B cell (primary cell): ENCODE measurements at regions not wholly inside any gene's neighbourhood (a gene's known extent, or its start where the extent isn't known, plus 50 kb on each side); places are given as distances from the start of the nearest gene placed in this dataset.

Experiments
- ATAC-seq: fragments of 200-7000 bp; cut with Tn5 transposase; one replicate; pipeline ENCODE4 v1.10.0; 2021; ENCODE audit warnings: low read depth, mild to moderate bottlenecking, moderate number of reproducible peaks, moderate library complexity
- CTCF ChIA-PET: fragments of 350-600 bp; sonication (Branson Sonifier 250); formaldehyde crosslinking; loops from one replicate; lab custom pipeline; 2021; ENCODE audit warnings: antibody characterized with exemption, inconsistent platforms; lab: Charles Lee
- POLR2A ChIA-PET: fragments of 350-600 bp; sonication (Branson Sonifier 250); formaldehyde crosslinking; loops from one replicate; lab custom pipeline; 2021; ENCODE audit warnings: antibody characterized with exemption; lab: Charles Lee
- DNase-seq: peaks from one replicate; pipeline ENCODE4 v3.0.0; 2013
- H2AFZ ChIP-seq: 2 replicates; pipeline ENCODE4 v1.6.1; 2012; ENCODE audit warnings: mild to moderate bottlenecking, low read depth, low read length; ENCODE audit not compliant: insufficient read depth, poor library complexity, severe bottlenecking
- H3K27ac ChIP-seq, 2 donors: 1 replicate in 1 of 2; 2 replicates in 1 of 2; pipeline ENCODE4 v1.5.1; 2012 to 2013; ENCODE audit warnings: low read length in 2 of 2, mild to moderate bottlenecking in 2 of 2, moderate library complexity in 1 of 2
- H3K27me3 ChIP-seq, 4 experiments: fragments of 200-600 bp in 1 of 4; sonication (generic) in 1 of 4; replicated peaks in 1 of 4; 1 replicate in 2 of 4; 2 replicates in 2 of 4; pipeline versions ENCODE4 v1.6.1 to v1.7.0; 2013 to 2016; ENCODE audit warnings: low read length in 3 of 4, mild to moderate bottlenecking in 2 of 4, mixed read lengths in 1 of 4, moderate library complexity in 1 of 4; ENCODE audit not compliant: insufficient read depth in 4 of 4, control insufficient read depth in 3 of 4; ENCODE audit errors: control extremely low read depth in 1 of 4
- H3K36me3 ChIP-seq, 2 experiments: replicated peaks in 1 of 2; 1 replicate in 1 of 2; 2 replicates in 1 of 2; pipeline versions ENCODE4 v1.6.1 to v1.7.1; 2013; ENCODE audit warnings: low read length in 1 of 2; ENCODE audit not compliant: insufficient read depth in 2 of 2, control insufficient read depth in 1 of 2; ENCODE audit errors: control extremely low read depth in 1 of 2, extremely low read depth in 1 of 2
- H3K4me1 ChIP-seq, 2 donors: fragments of 200-600 bp in 1 of 2; sonication (generic) in 1 of 2; 1 replicate in 1 of 2; 2 replicates in 1 of 2; pipeline versions ENCODE4 v1.5.1 to v1.6.1; 2013 to 2017; ENCODE audit warnings: low read length in 2 of 2; ENCODE audit not compliant: control insufficient read depth in 2 of 2, insufficient read depth in 2 of 2
- H3K4me2 ChIP-seq: replicated peaks from 2 replicates; pipeline ENCODE3; 2012; ENCODE audit warnings: mild to moderate bottlenecking, low read depth, low read length; ENCODE audit not compliant: poor library complexity, severe bottlenecking
- H3K4me3 ChIP-seq, 5 experiments: fragments of 200-600 bp in 1 of 5; sonication (generic) in 1 of 5; 1 replicate in 3 of 5; 2 replicates in 2 of 5; pipeline versions ENCODE4 v1.5.1 to v1.7.0; 2011 to 2016; ENCODE audit warnings: low read length in 4 of 5, mild to moderate bottlenecking in 4 of 5, low read depth in 2 of 5, control low read depth in 1 of 5, moderate library complexity in 1 of 5; ENCODE audit not compliant: insufficient read depth in 1 of 5; ENCODE audit errors: control extremely low read depth in 1 of 5, extremely low read depth in 1 of 5
- H3K79me2 ChIP-seq: fragments of 200-600 bp; sonication (generic); one replicate; pipeline ENCODE4 v1.6.0; 2016; ENCODE audit warnings: low read length; ENCODE audit not compliant: control insufficient read depth, insufficient read depth
- H3K9ac ChIP-seq: fragments of 200-600 bp; sonication (generic); 2 replicates; pipeline ENCODE4 v1.6.1; 2017; ENCODE audit warnings: mild to moderate bottlenecking, low read length, moderate library complexity
- H3K9me3 ChIP-seq, 3 donors: one replicate each; pipeline versions ENCODE4 v1.6.1 to v1.7.1; 2013; ENCODE audit warnings: low read length in 2 of 3; ENCODE audit not compliant: control insufficient read depth in 2 of 3, insufficient read depth in 1 of 3; ENCODE audit errors: control extremely low read depth in 1 of 3
- H4K20me1 ChIP-seq: 2 replicates; pipeline ENCODE4 v1.6.0; 2012; ENCODE audit warnings: mild to moderate bottlenecking, low read length; ENCODE audit not compliant: insufficient read depth, control insufficient read depth, poor library complexity, severe bottlenecking
- H3K27ac Mint-ChIP-seq: one replicate; pipeline ENCODE4 v1.8.0; 2021; ENCODE audit warnings: mixed read lengths
- H3K27me3 Mint-ChIP-seq: one replicate; pipeline ENCODE4 v1.8.0; 2021; ENCODE audit warnings: mixed read lengths
- H3K4me1 Mint-ChIP-seq: one replicate; pipeline ENCODE4 v1.8.0; 2021; ENCODE audit warnings: mixed read lengths
- H3K4me3 Mint-ChIP-seq: one replicate; pipeline ENCODE4 v1.8.0; 2021; ENCODE audit warnings: mixed read lengths
- H3K9me3 Mint-ChIP-seq: one replicate; pipeline ENCODE4 v1.8.0; 2022; ENCODE audit warnings: mixed read lengths; ENCODE audit not compliant: insufficient read depth
- CTCF ChIP-seq: fragments of 200-600 bp; IDR thresholded peaks from one replicate; pipeline ENCODE4 v1.8.0; 2022; ENCODE audit warnings: antibody characterized with exemption, mild to moderate bottlenecking
- EZH2 ChIP-seq: IDR thresholded peaks from 2 replicates; pipeline ENCODE4 v1.6.1; 2012; ENCODE audit warnings: borderline replicate concordance, low read depth, mild to moderate bottlenecking, moderate library complexity, low read length; ENCODE audit not compliant: insufficient read depth, poor library complexity, severe bottlenecking
- WGBS: methylation state at CpG from one replicate; pipeline ENCODE4 v1.1.5; 2013; ENCODE audit warnings: missing lambda C conversion rate; ENCODE audit not compliant: insufficient coverage; 5-methylcytosine and 5-hydroxymethylcytosine counted together
- intact Hi-C: fragments of 100-400 bp; cut with micrococcal nuclease; formaldehyde crosslinking; loops from one replicate; pipeline ENCODE4 v1.10.0; 2022

DNA sequence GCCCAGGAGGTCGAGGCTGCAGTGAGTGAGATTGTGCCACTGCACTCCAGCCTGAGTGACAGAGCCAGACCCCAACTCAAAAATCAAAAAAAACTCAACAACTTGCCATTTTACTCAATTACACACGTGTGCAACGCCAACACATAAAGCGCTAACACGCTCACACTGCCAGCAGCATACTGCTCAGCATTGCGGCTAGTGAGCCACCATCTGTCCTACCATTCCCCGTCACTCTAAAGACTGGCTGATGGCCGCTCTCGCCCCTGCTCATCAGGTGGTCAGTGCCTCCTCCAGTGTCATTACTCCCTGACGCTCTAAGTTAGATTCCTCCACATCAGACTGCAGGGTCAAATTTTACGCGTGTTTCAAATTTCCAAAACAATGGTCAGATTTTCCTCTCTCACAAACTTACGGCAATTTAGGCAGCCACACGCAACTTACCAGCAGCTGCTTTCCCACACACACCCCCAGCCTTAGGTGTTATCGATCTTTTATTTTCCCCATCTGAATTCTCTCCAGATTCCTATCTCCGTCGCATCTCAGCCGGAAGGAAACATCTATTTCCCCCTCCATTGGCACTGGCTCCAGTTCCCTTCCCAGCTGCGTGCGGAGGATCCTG, 240.8 kb downstream of the C16orf95 start:
- Mint-ChIP-seq H3K9me3 (peaks cover 13% of the 10 kb centered on the region), H3K27me3 (peaks cover 10% of the 10 kb centered on the region), H3K27ac (no peak overlapping the region), H3K4me1 (peaks cover 5% of the 10 kb centered on the region), H3K4me3 (no peak overlapping the region)
- ATAC-seq, result no peak
- Histone ChIP-seq H3K9me3 (peaks cover 0 to 26% (median 11%) of the 10 kb centered on the region in 3 donors), H3K4me3 (no peak overlapping the region), H3K36me3 (no peaks in the 10 kb centered on the region), H2AFZ (no peak overlapping the region), H3K27ac (no peak overlapping the region), H3K79me2 (no peaks in the 10 kb centered on the region), H3K4me1 (peaks cover 0 to 7% of the 10 kb centered on the region in 2 donors), H3K27me3 (no peaks in the 10 kb centered on the region), H3K9ac (no peak overlapping the region), H4K20me1 (no peaks in the 10 kb centered on the region), H3K4me2 (no peak overlapping the region)
- intact Hi-C loops, result loop anchor here (5.0 kb wide), 1 partner anchor 561 kb away; no protein-coding TSS in a partner anchor
- ChIA-PET POLR2A (no interaction called here), CTCF (interaction anchor here (1.7 to 1.9 kb wide), 2 partner anchors 14 to 512 kb away, joined by 6 to 7 read pairs; no protein-coding TSS in a partner anchor)
- 96% methylated on average over 20 of the region's 20 CpGs for WGBS
- TF ChIP-seq CTCF (no peak), EZH2 (no peak)
- DNase-seq, result no peak

DNA sequence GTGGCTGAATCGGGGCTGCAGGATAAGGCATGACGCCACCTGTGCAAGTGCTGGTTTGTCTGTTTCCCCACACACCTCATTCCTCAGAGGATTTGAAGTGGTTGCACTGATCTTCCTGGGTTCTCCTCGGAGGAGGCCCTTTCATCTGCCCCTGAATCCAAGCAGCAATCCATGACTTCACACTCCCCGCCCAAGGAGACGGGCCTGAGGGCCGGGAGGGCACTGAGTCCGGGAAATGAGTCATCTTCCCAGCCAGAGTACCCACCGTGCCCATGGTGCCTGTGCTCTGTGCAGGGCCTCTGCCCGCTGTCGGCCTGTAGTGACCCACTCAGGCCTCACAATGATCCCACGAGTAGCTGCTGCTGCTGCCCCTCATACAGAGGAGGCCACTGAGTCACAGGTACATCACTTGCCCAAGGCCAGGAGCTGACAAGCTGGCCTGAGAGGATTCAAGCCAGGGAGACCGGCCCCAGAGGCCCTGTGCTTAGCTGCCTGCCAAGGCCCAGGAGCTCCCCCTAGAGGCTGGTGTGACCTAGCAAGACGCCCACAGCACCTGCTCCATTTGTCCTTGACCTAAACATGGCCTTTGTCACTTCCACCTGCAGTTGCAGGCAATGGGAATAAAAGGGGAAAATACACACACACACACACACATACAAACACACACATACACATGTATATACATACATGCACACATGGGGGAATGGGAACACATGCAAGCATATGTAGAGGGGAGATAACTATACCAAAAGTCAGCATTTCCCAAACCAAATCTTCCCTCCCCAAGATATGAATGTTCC, 240.0 kb downstream of the C16orf95 start:
- intact Hi-C loops, result loop anchor here (5.0 kb wide), 1 partner anchor 560 kb away; no protein-coding TSS in a partner anchor
- CTCF ChIA-PET, result interaction anchor here (1.9 kb wide), 1 partner anchor 513 kb away, joined by 7 read pairs; no protein-coding TSS in a partner anchor
- H3K27me3 Mint-ChIP-seq, result peaks cover 10% of the 10 kb centered on the region
- WGBS, result 65% methylated on average over 12 of the region's 13 CpGs
- DNase-seq, result peak; percentile 35
- peaks cover 5% of the 10 kb centered on the region for H3K4me1 Mint-ChIP-seq
- TF ChIP-seq EZH2, result no peak
- peak; percentile 61 for TF ChIP-seq CTCF
- H3K27me3 ChIP-seq, result no peaks in the 10 kb centered on the region
- H3K4me3 Mint-ChIP-seq, result no peak overlapping the region
- no peaks in the 10 kb centered on the region for H3K79me2 ChIP-seq
- peak overlapping the region; percentile 21 for H3K27ac Mint-ChIP-seq
- no peak overlapping the region for H3K4me2 ChIP-seq
- H3K9me3 Mint-ChIP-seq, result peaks cover 15% of the 10 kb centered on the region
- no peak overlapping the region for H3K4me3 ChIP-seq
- POLR2A ChIA-PET, result no interaction called here
- peaks cover 0 to 31% (median 13%) of the 10 kb centered on the region in 3 donors for H3K9me3 ChIP-seq
- ATAC-seq, result peak; percentile 34
- H2AFZ ChIP-seq, result no peak overlapping the region
- H3K9ac ChIP-seq, result no peak overlapping the region
- no peaks in the 10 kb centered on the region for H3K36me3 ChIP-seq
- no peaks in the 10 kb centered on the region for H4K20me1 ChIP-seq
- peaks cover 0 to 7% of the 10 kb centered on the region in 2 donors for H3K4me1 ChIP-seq
- H3K27ac ChIP-seq, result no peak overlapping the region
